ENCODE measurements at regions not wholly inside any gene's neighbourhood (a gene's known extent, or its start where the extent isn't known, plus 50 kb on each side); places are given as distances from the start of the nearest gene placed in this dataset.
"Not testable (repeated sequence)": the region's sequence is repeated elsewhere in the genome, so short reads cannot be mapped to it uniquely, and the experiment has no call there.

GRCh38 chr1:38652217-38652616, 207.4 kb downstream of the RRAGC start:
- intact Hi-C loops (cut with micrococcal nuclease; ENCODE audit: unreplicated experiment), result no loop called here
- CTCF ChIA-PET, result no interaction called here
- Histone ChIP-seq H2AFZ (no peak overlapping the region), H3K27me3 (ENCODE audit: insufficient read depth, low read depth) (peaks cover 74% of the 10 kb centered on the region), H3K4me3 (no peak overlapping the region), H4K20me1 (ENCODE audit: insufficient read depth) (no peaks in the 10 kb centered on the region), H3K79me2 (ENCODE audit: low read depth) (no peaks in the 10 kb centered on the region), H3K9me2 (ENCODE audit: insufficient read depth) (no peaks in the 10 kb centered on the region), H3K4me2 (no peak overlapping the region), H3K9me3 (ENCODE audit: insufficient read depth, low read depth) (no peaks in the 10 kb centered on the region), H3K4me1 (replicated peaks; ENCODE audit: insufficient read depth) (no peaks in the 10 kb centered on the region), H3K27ac (no peak overlapping the region), H3K36me3 (ENCODE audit: low read depth) (no peaks in the 10 kb centered on the region), H3F3A (ENCODE audit: insufficient read depth, low read depth) (no peaks in the 10 kb centered on the region)
- POLR2A ChIA-PET (ENCODE audit: unreplicated experiment), result no interaction called here
- no peak for TF ChIP-seq CTCF (conservative IDR thresholded peaks at IDR 0.05)
- no peak for TF ChIP-seq EZH2 (IDR thresholded peaks at IDR 0.05; ENCODE audit: low read depth)
- DNase-seq, result no peak
- BruUV-seq (replicated peaks), result no TSS peak

DNA sequence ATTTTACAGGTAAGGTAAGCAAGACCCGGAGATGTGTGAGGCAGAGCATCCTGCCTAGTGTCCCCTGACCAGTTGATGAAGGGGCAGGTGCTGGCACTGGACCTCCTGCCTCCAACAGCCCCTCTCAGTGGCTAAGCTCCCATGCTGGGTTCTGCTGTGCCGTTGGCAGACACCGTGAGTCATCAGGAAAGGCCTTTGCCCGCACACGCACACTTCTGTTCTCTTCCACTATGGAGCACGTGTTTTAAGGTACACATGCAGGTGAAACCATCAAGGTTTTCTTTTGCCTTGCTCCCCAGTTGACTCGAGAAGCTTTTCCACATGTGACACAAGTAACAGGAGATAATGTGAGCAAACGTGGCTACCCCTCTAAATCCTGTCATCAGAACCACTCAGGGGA, 207.9 kb downstream of the RRAGC start:
- Histone ChIP-seq H3K27me3 (ENCODE audit: insufficient read depth, low read depth) (peaks cover 70% of the 10 kb centered on the region), H3K79me2 (ENCODE audit: low read depth) (no peaks in the 10 kb centered on the region), H3K4me1 (replicated peaks; ENCODE audit: insufficient read depth) (no peaks in the 10 kb centered on the region), H3K4me2 (no peak overlapping the region), H2AFZ (no peak overlapping the region), H3K9me3 (ENCODE audit: insufficient read depth, low read depth) (no peaks in the 10 kb centered on the region), H4K20me1 (ENCODE audit: insufficient read depth) (no peaks in the 10 kb centered on the region), H3K27ac (no peak overlapping the region), H3F3A (ENCODE audit: insufficient read depth, low read depth) (no peaks in the 10 kb centered on the region), H3K4me3 (no peak overlapping the region), H3K36me3 (ENCODE audit: low read depth) (no peaks in the 10 kb centered on the region), H3K9me2 (ENCODE audit: insufficient read depth) (no peaks in the 10 kb centered on the region)
- no peak for DNase-seq
- BruUV-seq (replicated peaks), result no TSS peak
- ChIA-PET CTCF (no interaction called here), POLR2A (ENCODE audit: unreplicated experiment) (no interaction called here)
- TF ChIP-seq EZH2 (IDR thresholded peaks at IDR 0.05; ENCODE audit: low read depth), result no peak
- no peak for TF ChIP-seq CTCF (conservative IDR thresholded peaks at IDR 0.05)
- intact Hi-C loops (cut with micrococcal nuclease; ENCODE audit: unreplicated experiment), result no loop called here

- no peaks in the 10 kb centered on the region for H3K79me2 ChIP-seq (ENCODE audit: low read depth)
- H3K4me1 ChIP-seq (replicated peaks; ENCODE audit: insufficient read depth), result no peaks in the 10 kb centered on the region
- H3K4me3 ChIP-seq, result no peak overlapping the region
- H3K4me2 ChIP-seq, result no peak overlapping the region
- H4K20me1 ChIP-seq (ENCODE audit: insufficient read depth), result no peaks in the 10 kb centered on the region
- H3K27me3 ChIP-seq (ENCODE audit: insufficient read depth, low read depth), result peaks cover 54% of the 10 kb centered on the region
- BruUV-seq (replicated peaks), result no TSS peak
- H3F3A ChIP-seq (ENCODE audit: insufficient read depth, low read depth), result no peaks in the 10 kb centered on the region
- H3K27ac ChIP-seq, result no peak overlapping the region
- no peaks in the 10 kb centered on the region for H3K9me2 ChIP-seq (ENCODE audit: insufficient read depth)
- ChIA-PET POLR2A (ENCODE audit: unreplicated experiment) (no interaction called here), CTCF (interaction anchor here (0.6 kb wide), 1 partner anchor 492 kb away, joined by 5 read pairs; no protein-coding TSS in a partner anchor)
- no peaks in the 10 kb centered on the region for H3K9me3 ChIP-seq (ENCODE audit: insufficient read depth, low read depth)
- DNase-seq, result no peak
- TF ChIP-seq CTCF (conservative IDR thresholded peaks at IDR 0.05) (no peak), EZH2 (IDR thresholded peaks at IDR 0.05; ENCODE audit: low read depth) (no peak)
- H3K36me3 ChIP-seq (ENCODE audit: low read depth), result no peaks in the 10 kb centered on the region
- no peak overlapping the region for H2AFZ ChIP-seq
- intact Hi-C loops (cut with micrococcal nuclease; ENCODE audit: unreplicated experiment), result no loop called here
These were observed 211.2 kb downstream of the RRAGC start for GRCh38 chr1:38648417-38648816.

- H3K4me1 ChIP-seq (replicated peaks; ENCODE audit: insufficient read depth); POLR2A ChIA-PET (ENCODE audit: unreplicated experiment); H3F3A ChIP-seq (ENCODE audit: insufficient read depth, low read depth); intact Hi-C loops (cut with micrococcal nuclease; ENCODE audit: unreplicated experiment); H3K4me3 ChIP-seq; BruUV-seq (replicated peaks); H4K20me1 ChIP-seq (ENCODE audit: insufficient read depth); H2AFZ ChIP-seq; H3K9me2 ChIP-seq (ENCODE audit: insufficient read depth); H3K36me3 ChIP-seq (ENCODE audit: low read depth); H3K27ac ChIP-seq; H3K79me2 ChIP-seq (ENCODE audit: low read depth); H3K4me2 ChIP-seq; DNase-seq; H3K9me3 ChIP-seq (ENCODE audit: insufficient read depth, low read depth); CTCF ChIA-PET: not testable (repeated sequence)
- H3K27me3 ChIP-seq (ENCODE audit: insufficient read depth, low read depth), result peaks cover 54% of the 10 kb centered on the region
These were observed 212.2 kb downstream of the RRAGC start for GRCh38 chr1:38647341-38647740.

All from PC-9 (cell line).